HepG2 (cell line): ENCODE measurements at regions not wholly inside any gene's neighbourhood (a gene's known extent, or its start where the extent isn't known, plus 50 kb on each side); places are given as distances from the start of the nearest gene placed in this dataset.

Experiments
- HNRNPUL1 ChIP-seq: fragments of 200-400 bp; formaldehyde crosslinking; IDR thresholded peaks from 2 replicates; pipeline ENCODE4 v1.6.1; 2017; ENCODE audit warnings: low read depth, mild to moderate bottlenecking, low read length, moderate library complexity
- HOXD1 ChIP-seq: sonication (generic); formaldehyde crosslinking; IDR thresholded peaks from 2 replicates; pipeline ENCODE4 v1.5.0; 2020; ENCODE audit warnings: missing genetic modification reagents
- MEIS1 ChIP-seq: sonication (generic); formaldehyde crosslinking; IDR thresholded peaks from 2 replicates; pipeline ENCODE4 v1.9.0; 2021; ENCODE audit warnings: mild to moderate bottlenecking, missing genetic modification reagents, moderate library complexity, borderline replicate concordance
- PAF1 ChIP-seq: IDR thresholded peaks from 2 replicates; pipeline ENCODE4 v1.6.1; 2016; ENCODE audit warnings: missing genetic modification reagents, missing compliant biosample characterization
- SMARCC2 ChIP-seq: fragments of 450-650 bp; IDR thresholded peaks from 2 replicates; pipeline ENCODE4 v1.6.1; 2017; ENCODE audit warnings: antibody characterized with exemption, mild to moderate bottlenecking
- TRIM24 ChIP-seq: sonication (generic); formaldehyde crosslinking; IDR thresholded peaks from 2 replicates; pipeline ENCODE4 v1.8.0; 2022; ENCODE audit warnings: mild to moderate bottlenecking, missing genetic modification reagents
- ZNF124 ChIP-seq: sonication (generic); formaldehyde crosslinking; IDR thresholded peaks from 2 replicates; pipeline ENCODE4 v1.4.0; 2020; ENCODE audit warnings: missing genetic modification reagents
- TF ChIP-seq, protein P1 (sequence below): sonication (generic); formaldehyde crosslinking; IDR thresholded peaks from 2 replicates; pipeline ENCODE4 v1.4.0; 2020; ENCODE audit warnings: missing genetic modification reagents
- TF ChIP-seq, protein P2 (sequence below): sonication (generic); formaldehyde crosslinking; IDR thresholded peaks from 2 replicates; pipeline ENCODE4 v1.5.0; 2020; ENCODE audit warnings: mild to moderate bottlenecking, missing genetic modification reagents, moderate library complexity
- TF ChIP-seq, protein P3 (sequence below): sonication (generic); formaldehyde crosslinking; IDR thresholded peaks from one replicate; pipeline ENCODE4 v1.5.1; 2020; ENCODE audit warnings: mild to moderate bottlenecking, missing genetic modification reagents; ENCODE audit errors: not compliant biosample characterization

DNA sequence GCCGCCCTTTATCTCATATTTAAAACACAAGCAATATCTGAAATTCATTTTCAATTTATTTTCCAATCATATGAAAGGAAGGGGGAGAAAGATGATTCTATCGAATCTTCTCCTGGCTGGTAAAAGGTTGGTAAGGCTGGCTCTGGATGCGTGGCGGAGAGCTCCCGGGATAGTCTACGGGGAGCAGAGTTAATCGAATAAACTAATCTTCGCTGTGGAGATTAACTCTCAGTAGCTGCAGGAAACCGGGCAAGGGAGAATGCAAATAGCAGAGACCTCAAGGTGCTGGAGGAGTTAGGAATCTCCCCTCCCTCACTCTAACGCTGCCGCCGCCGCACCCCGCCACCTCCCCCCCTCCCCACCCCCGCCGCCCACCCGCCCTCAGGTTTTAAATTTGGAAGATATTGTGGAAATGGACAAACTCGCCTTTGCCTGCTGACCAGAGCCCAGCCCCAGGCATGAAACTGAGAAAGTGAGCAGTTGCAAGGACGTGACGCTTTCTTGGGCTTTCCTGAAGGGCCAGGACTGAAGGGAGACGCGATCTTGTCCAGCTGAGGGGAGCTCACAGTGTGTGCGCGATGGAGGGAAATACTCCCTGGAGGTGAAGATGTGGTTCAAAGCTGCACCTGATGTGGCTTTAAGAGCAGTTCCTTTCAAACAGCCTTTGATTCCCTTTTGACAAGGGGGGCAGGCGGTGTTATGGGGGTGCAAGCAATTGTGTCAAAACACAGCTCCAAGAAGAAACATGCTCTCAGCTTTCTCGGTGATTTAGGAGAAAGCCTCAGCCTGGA is 308.2 kb upstream of the IRX3 start:
- TF ChIP-seq MEIS1 (CRISPR knock-in tag): no peak
- TF ChIP-seq, protein P1, sequence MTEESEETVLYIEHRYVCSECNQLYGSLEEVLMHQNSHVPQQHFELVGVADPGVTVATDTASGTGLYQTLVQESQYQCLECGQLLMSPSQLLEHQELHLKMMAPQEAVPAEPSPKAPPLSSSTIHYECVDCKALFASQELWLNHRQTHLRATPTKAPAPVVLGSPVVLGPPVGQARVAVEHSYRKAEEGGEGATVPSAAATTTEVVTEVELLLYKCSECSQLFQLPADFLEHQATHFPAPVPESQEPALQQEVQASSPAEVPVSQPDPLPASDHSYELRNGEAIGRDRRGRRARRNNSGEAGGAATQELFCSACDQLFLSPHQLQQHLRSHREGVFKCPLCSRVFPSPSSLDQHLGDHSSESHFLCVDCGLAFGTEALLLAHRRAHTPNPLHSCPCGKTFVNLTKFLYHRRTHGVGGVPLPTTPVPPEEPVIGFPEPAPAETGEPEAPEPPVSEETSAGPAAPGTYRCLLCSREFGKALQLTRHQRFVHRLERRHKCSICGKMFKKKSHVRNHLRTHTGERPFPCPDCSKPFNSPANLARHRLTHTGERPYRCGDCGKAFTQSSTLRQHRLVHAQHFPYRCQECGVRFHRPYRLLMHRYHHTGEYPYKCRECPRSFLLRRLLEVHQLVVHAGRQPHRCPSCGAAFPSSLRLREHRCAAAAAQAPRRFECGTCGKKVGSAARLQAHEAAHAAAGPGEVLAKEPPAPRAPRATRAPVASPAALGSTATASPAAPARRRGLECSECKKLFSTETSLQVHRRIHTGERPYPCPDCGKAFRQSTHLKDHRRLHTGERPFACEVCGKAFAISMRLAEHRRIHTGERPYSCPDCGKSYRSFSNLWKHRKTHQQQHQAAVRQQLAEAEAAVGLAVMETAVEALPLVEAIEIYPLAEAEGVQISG (CRISPR knock-in tag): no peak
- TF ChIP-seq HNRNPUL1: no peak
- TF ChIP-seq PAF1 (CRISPR knock-in tag): no peak
- no peak for TF ChIP-seq ZNF124 (CRISPR knock-in tag)
- TF ChIP-seq, protein P2, sequence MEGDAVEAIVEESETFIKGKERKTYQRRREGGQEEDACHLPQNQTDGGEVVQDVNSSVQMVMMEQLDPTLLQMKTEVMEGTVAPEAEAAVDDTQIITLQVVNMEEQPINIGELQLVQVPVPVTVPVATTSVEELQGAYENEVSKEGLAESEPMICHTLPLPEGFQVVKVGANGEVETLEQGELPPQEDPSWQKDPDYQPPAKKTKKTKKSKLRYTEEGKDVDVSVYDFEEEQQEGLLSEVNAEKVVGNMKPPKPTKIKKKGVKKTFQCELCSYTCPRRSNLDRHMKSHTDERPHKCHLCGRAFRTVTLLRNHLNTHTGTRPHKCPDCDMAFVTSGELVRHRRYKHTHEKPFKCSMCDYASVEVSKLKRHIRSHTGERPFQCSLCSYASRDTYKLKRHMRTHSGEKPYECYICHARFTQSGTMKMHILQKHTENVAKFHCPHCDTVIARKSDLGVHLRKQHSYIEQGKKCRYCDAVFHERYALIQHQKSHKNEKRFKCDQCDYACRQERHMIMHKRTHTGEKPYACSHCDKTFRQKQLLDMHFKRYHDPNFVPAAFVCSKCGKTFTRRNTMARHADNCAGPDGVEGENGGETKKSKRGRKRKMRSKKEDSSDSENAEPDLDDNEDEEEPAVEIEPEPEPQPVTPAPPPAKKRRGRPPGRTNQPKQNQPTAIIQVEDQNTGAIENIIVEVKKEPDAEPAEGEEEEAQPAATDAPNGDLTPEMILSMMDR (CRISPR knock-in tag): no peak
- TF ChIP-seq HOXD1 (CRISPR knock-in tag): no peak
- TF ChIP-seq TRIM24: no peak
- no peak for TF ChIP-seq SMARCC2
- TF ChIP-seq, protein P3, sequence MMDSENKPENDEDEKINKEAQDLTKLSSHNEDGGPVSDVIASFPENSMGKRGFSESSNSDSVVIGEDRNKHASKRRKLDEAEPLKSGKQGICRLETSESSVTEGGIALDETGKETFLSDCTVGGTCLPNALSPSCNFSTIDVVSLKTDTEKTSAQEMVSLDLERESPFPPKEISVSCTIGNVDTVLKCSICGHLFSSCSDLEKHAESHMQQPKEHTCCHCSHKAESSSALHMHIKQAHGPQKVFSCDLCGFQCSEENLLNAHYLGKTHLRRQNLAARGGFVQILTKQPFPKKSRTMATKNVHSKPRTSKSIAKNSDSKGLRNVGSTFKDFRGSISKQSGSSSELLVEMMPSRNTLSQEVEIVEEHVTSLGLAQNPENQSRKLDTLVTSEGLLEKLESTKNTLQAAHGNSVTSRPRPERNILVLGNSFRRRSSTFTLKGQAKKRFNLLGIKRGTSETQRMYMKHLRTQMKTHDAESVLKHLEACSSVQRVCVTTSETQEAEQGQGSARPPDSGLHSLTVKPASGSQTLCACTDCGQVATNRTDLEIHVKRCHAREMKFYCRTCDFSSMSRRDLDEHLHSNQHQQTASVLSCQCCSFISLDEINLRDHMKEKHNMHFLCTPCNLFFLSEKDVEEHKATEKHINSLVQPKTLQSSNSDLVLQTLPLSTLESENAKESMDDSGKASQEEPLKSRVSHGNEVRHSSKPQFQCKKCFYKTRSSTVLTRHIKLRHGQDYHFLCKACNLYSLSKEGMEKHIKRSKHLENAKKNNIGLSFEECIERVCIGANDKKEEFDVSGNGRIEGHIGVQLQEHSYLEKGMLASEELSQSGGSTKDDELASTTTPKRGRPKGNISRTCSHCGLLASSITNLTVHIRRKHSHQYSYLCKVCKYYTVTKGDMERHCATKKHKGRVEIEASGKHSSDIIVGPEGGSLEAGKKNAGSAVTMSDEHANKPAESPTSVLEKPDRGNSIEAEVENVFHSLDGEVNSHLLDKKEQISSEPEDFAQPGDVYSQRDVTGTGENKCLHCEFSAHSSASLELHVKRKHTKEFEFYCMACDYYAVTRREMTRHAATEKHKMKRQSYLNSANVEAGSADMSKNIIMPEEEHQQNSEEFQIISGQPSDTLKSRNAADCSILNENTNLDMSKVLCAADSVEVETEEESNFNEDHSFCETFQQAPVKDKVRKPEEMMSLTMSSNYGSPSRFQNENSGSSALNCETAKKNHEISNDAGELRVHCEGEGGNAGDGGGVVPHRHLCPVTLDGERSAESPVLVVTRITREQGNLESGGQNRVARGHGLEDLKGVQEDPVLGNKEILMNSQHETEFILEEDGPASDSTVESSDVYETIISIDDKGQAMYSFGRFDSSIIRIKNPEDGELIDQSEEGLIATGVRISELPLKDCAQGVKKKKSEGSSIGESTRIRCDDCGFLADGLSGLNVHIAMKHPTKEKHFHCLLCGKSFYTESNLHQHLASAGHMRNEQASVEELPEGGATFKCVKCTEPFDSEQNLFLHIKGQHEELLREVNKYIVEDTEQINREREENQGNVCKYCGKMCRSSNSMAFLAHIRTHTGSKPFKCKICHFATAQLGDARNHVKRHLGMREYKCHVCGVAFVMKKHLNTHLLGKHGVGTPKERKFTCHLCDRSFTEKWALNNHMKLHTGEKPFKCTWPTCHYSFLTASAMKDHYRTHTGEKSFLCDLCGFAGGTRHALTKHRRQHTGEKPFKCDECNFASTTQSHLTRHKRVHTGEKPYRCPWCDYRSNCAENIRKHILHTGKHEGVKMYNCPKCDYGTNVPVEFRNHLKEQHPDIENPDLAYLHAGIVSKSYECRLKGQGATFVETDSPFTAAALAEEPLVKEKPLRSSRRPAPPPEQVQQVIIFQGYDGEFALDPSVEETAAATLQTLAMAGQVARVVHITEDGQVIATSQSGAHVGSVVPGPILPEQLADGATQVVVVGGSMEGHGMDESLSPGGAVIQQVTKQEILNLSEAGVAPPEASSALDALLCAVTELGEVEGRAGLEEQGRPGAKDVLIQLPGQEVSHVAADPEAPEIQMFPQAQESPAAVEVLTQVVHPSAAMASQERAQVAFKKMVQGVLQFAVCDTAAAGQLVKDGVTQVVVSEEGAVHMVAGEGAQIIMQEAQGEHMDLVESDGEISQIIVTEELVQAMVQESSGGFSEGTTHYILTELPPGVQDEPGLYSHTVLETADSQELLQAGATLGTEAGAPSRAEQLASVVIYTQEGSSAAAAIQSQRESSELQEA: no peak
